Naive thymus-derived CD4-positive, alpha-beta T cell (primary cell): ENCODE measurements at regions not wholly inside any gene's neighbourhood (a gene's known extent, or its start where the extent isn't known, plus 50 kb on each side); places are given as distances from the start of the nearest gene placed in this dataset.

Experiments
- ATAC-seq: fragments of 150-1000 bp; cut with Tn5 transposase; 2 replicates; pipeline ENCODE4 v1.10.0; 2021; ENCODE audit warnings: mild to moderate bottlenecking, moderate library complexity
- CTCF ChIA-PET: fragments of 350-600 bp; sonication (Branson Sonifier 250); formaldehyde crosslinking; loops from one replicate; lab custom pipeline; 2021; ENCODE audit warnings: antibody characterized with exemption; lab: Charles Lee
- POLR2A ChIA-PET: fragments of 350-600 bp; sonication (Branson Sonifier 250); formaldehyde crosslinking; loops from one replicate; lab custom pipeline; 2021; ENCODE audit warnings: antibody characterized with exemption, inconsistent platforms; lab: Charles Lee
- DNase-seq, 9 donors: peaks; one replicate each; pipeline versions ENCODE4 v3.0.0 to v3.0.0-alpha.2; 2020 to 2022; ENCODE audit warnings: mixed read lengths in 1 of 9
- H3K27ac ChIP-seq: one replicate; pipeline ENCODE4 v1.7.0; 2013; ENCODE audit warnings: mild to moderate bottlenecking, low read depth, low read length, moderate library complexity
- H3K27me3 ChIP-seq, 2 donors: one replicate each; pipeline ENCODE4 v1.7.0; 2013; ENCODE audit warnings: low read length in 2 of 2, mild to moderate bottlenecking in 2 of 2, moderate library complexity in 2 of 2; ENCODE audit not compliant: control insufficient read depth in 2 of 2, insufficient read depth in 2 of 2
- H3K36me3 ChIP-seq, 3 experiments: 1 replicate in 2 of 3; 2 replicates in 1 of 3; pipeline ENCODE4 v1.7.0; 2013; ENCODE audit warnings: low read length in 3 of 3, mild to moderate bottlenecking in 3 of 3, moderate library complexity in 1 of 3; ENCODE audit not compliant: insufficient read depth in 3 of 3, control insufficient read depth in 2 of 3
- H3K4me1 ChIP-seq, 2 donors: one replicate each; pipeline ENCODE4 v1.7.0; 2013; ENCODE audit warnings: low read length in 2 of 2, mild to moderate bottlenecking in 2 of 2, moderate library complexity in 1 of 2; ENCODE audit not compliant: control insufficient read depth in 2 of 2, insufficient read depth in 2 of 2
- H3K4me3 ChIP-seq: 2 replicates; pipeline ENCODE4 v1.7.0; 2013; ENCODE audit warnings: mild to moderate bottlenecking, low read length
- H3K9me3 ChIP-seq, 3 experiments: 1 replicate in 2 of 3; 2 replicates in 1 of 3; pipeline ENCODE4 v1.7.0; 2013; ENCODE audit warnings: low read length in 3 of 3; ENCODE audit not compliant: control insufficient read depth in 2 of 3
- H3K27ac Mint-ChIP-seq, 9 donors: one replicate each; pipeline ENCODE4 v1.8.0; 2020 to 2022; ENCODE audit warnings: mixed read lengths in 9 of 9, mild to moderate bottlenecking in 8 of 9, moderate library complexity in 5 of 9, inconsistent platforms in 2 of 9
- H3K27me3 Mint-ChIP-seq, 5 donors: one replicate each; pipeline ENCODE4 v1.8.0; 2021 to 2022; ENCODE audit warnings: mixed read lengths in 5 of 5, mild to moderate bottlenecking in 1 of 5
- H3K36me3 Mint-ChIP-seq, 5 donors: one replicate each; pipeline ENCODE4 v1.8.0; 2020 to 2022; ENCODE audit warnings: mixed read lengths in 5 of 5, mild to moderate bottlenecking in 3 of 5, inconsistent platforms in 1 of 5
- H3K4me1 Mint-ChIP-seq, 7 donors: one replicate each; pipeline ENCODE4 v1.8.0; 2020 to 2022; ENCODE audit warnings: mixed read lengths in 7 of 7, mild to moderate bottlenecking in 3 of 7, inconsistent platforms in 1 of 7
- H3K4me3 Mint-ChIP-seq, 10 donors: one replicate each; pipeline ENCODE4 v1.8.0; 2020 to 2022; ENCODE audit warnings: mild to moderate bottlenecking in 10 of 10, mixed read lengths in 10 of 10, moderate library complexity in 6 of 10, inconsistent platforms in 2 of 10
- H3K9me3 Mint-ChIP-seq, 11 donors: one replicate each; pipeline ENCODE4 v1.8.0; 2020 to 2022; ENCODE audit warnings: mixed read lengths in 11 of 11, mild to moderate bottlenecking in 4 of 11, inconsistent platforms in 1 of 11, moderate library complexity in 1 of 11
- intact Hi-C, 2 donors: fragments of 100-400 bp; cut with micrococcal nuclease; formaldehyde crosslinking; loops; one replicate each; pipeline ENCODE4 v1.15.1; 2023

GRCh38 chr6:139663996-139664395 is 289.5 kb upstream of the CITED2 start:
- POLR2A ChIA-PET: no interaction called here
- Mint-ChIP-seq H3K27me3 (peaks cover 0 to 40% (median 21%) of the 10 kb centered on the region in 5 donors), H3K36me3 (peaks cover 0 to 12% (median 0%) of the 10 kb centered on the region in 5 donors), H3K4me1 (no peaks in the 10 kb centered on the region), H3K9me3 (peaks cover 0 to 47% (median 19%) of the 10 kb centered on the region in 11 donors), H3K27ac (no peak overlapping the region), H3K4me3 (no peak overlapping the region)
- H3K27ac ChIP-seq: no peak overlapping the region
- DNase-seq: no peak
- peaks cover 0 to 5% (median 0%) of the 10 kb centered on the region in 3 experiments for H3K9me3 ChIP-seq
- no peaks in the 10 kb centered on the region for H3K36me3 ChIP-seq
- ATAC-seq: no peak
- H3K4me1 ChIP-seq: no peaks in the 10 kb centered on the region
- CTCF ChIA-PET: no interaction called here
- intact Hi-C loops: no loop called here
- no peak overlapping the region for H3K4me3 ChIP-seq
- no peaks in the 10 kb centered on the region for H3K27me3 ChIP-seq

GRCh38 chr6:139659711-139660110 is 285.3 kb upstream of the CITED2 start:
- DNase-seq (no peak), ATAC-seq (no peak)
- Histone ChIP-seq H3K4me3 (no peak overlapping the region), H3K27me3 (no peaks in the 10 kb centered on the region), H3K36me3 (no peaks in the 10 kb centered on the region), H3K27ac (no peak overlapping the region), H3K9me3 (no peaks in the 10 kb centered on the region), H3K4me1 (no peaks in the 10 kb centered on the region)
- Mint-ChIP-seq H3K4me3 (no peak overlapping the region), H3K9me3 (peaks cover 0 to 17% (median 5%) of the 10 kb centered on the region in 11 donors), H3K4me1 (no peaks in the 10 kb centered on the region), H3K36me3 (peaks cover 0 to 4% (median 0%) of the 10 kb centered on the region in 5 donors), H3K27me3 (peaks cover 3 to 25% (median 7%) of the 10 kb centered on the region in 5 donors), H3K27ac (no peak overlapping the region)
- POLR2A ChIA-PET: interaction anchor here (0.6 kb wide), 1 partner anchor 288 kb away, joined by 3 read pairs; no protein-coding TSS in a partner anchor
- intact Hi-C loops: no loop called here
- CTCF ChIA-PET: no interaction called here

- POLR2A ChIA-PET: no interaction called here
- peaks cover 0 to 1% (median 0%) of the 10 kb centered on the region in 5 donors for H3K36me3 Mint-ChIP-seq
- Histone ChIP-seq H3K27ac (no peak overlapping the region), H3K4me1 (no peaks in the 10 kb centered on the region), H3K9me3 (no peaks in the 10 kb centered on the region), H3K36me3 (no peaks in the 10 kb centered on the region), H3K4me3 (no peak overlapping the region), H3K27me3 (no peaks in the 10 kb centered on the region)
- DNase-seq (no peak), ATAC-seq (no peak)
- intact Hi-C loops: no loop called here
- peaks cover 0 to 11% (median 2%) of the 10 kb centered on the region in 11 donors for H3K9me3 Mint-ChIP-seq
- no peak overlapping the region for H3K4me3 Mint-ChIP-seq
- H3K4me1 Mint-ChIP-seq: no peaks in the 10 kb centered on the region
- H3K27ac Mint-ChIP-seq: no peak overlapping the region
- CTCF ChIA-PET: no interaction called here
- peaks cover 3 to 20% (median 7%) of the 10 kb centered on the region in 5 donors for H3K27me3 Mint-ChIP-seq
Observed at GRCh38 chr6:139659196-139659595, 284.7 kb upstream of the CITED2 start.

- intact Hi-C loops: no loop called here
- peaks cover 0 to under 1% (median 0%) of the 10 kb centered on the region in 11 donors for H3K9me3 Mint-ChIP-seq
- H3K9me3 ChIP-seq: no peaks in the 10 kb centered on the region
Observed at GRCh38 chr6:139657119-139657518, 282.7 kb upstream of the CITED2 start.

GRCh38 chr6:139655783-139656705 is 281.6 kb upstream of the CITED2 start:
- ATAC-seq (no peak), DNase-seq (no peak)
- Mint-ChIP-seq H3K9me3 (no peaks in the 10 kb centered on the region), H3K27me3 (peaks cover 3 to 18% (median 7%) of the 10 kb centered on the region in 5 donors), H3K4me1 (no peaks in the 10 kb centered on the region), H3K4me3 (no peak overlapping the region), H3K36me3 (no peaks in the 10 kb centered on the region), H3K27ac (no peak overlapping the region)
- Histone ChIP-seq H3K27ac (no peak overlapping the region), H3K4me3 (no peak overlapping the region), H3K4me1 (no peaks in the 10 kb centered on the region), H3K27me3 (no peaks in the 10 kb centered on the region), H3K36me3 (no peaks in the 10 kb centered on the region), H3K9me3 (no peaks in the 10 kb centered on the region)
- ChIA-PET POLR2A (no interaction called here), CTCF (no interaction called here)
- intact Hi-C loops: no loop called here

More at GRCh38 chr6:139657119-139657518, 282.7 kb upstream of the CITED2 start:
- Histone ChIP-seq H3K4me1 (no peaks in the 10 kb centered on the region), H3K27ac (no peak overlapping the region), H3K27me3 (no peaks in the 10 kb centered on the region), H3K36me3 (no peaks in the 10 kb centered on the region), H3K4me3 (no peak overlapping the region)
- ATAC-seq (no peak), DNase-seq (no peak)
- Mint-ChIP-seq H3K27me3 (peaks cover 3 to 18% (median 7%) of the 10 kb centered on the region in 5 donors), H3K27ac (no peak overlapping the region), H3K4me1 (no peaks in the 10 kb centered on the region), H3K36me3 (no peaks in the 10 kb centered on the region), H3K4me3 (no peak overlapping the region)
- ChIA-PET POLR2A (no interaction called here), CTCF (no interaction called here)

DNA sequence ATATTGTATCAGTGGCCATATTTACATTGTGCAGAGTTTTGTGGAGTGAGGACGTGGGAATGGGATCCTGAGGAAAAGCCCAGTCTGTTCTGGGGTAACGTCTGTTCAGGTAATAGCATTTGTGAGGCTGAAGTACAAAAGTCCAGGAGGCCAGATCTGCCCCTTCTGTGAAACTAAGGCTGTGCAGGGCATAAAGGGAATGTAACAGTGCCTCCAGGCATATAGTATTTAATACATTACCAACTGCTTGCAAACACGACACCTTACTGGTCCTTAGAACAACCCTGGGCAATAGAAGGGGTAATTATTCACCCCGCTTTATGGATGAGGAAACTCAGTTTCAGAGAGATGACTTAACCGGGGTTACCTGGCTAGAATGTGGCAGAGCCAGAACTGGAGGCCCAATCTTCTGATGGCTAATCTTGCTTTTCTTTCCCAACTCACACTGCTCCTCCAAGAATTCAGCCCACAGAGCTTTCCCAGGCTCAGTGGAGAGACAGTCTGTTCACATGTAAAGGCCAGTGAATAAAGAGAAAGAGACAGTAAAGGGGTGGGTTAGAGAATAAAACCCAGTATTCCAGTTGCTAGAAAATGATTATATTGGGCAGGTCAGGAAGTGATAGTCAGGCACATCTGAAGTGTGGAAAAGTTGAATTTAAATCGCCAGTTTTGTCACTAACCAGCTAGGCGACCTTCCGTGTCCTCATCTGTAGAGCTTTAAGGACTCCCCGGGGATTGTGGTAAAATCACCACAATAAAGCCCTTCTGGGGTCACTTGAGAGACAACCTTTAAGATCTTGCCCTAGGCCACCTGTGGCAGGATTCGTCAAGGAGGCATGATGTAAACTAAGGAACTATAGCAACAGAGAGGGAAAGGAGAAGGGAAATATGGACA is 280.7 kb upstream of the CITED2 start:
- DNase-seq: no peak
- H3K36me3 Mint-ChIP-seq: no peaks in the 10 kb centered on the region
- no peaks in the 10 kb centered on the region for H3K9me3 ChIP-seq
- no peak overlapping the region for H3K27ac ChIP-seq
- ChIA-PET CTCF (no interaction called here), POLR2A (no interaction called here)
- intact Hi-C loops: no loop called here
- ATAC-seq: no peak
- H3K4me1 ChIP-seq: no peaks in the 10 kb centered on the region
- no peaks in the 10 kb centered on the region for H3K4me1 Mint-ChIP-seq
- H3K27me3 ChIP-seq: no peaks in the 10 kb centered on the region
- H3K4me3 Mint-ChIP-seq: no peak overlapping the region
- H3K27me3 Mint-ChIP-seq: peaks cover 3 to 13% (median 4%) of the 10 kb centered on the region in 5 donors
- no peaks in the 10 kb centered on the region for H3K36me3 ChIP-seq
- no peaks in the 10 kb centered on the region for H3K9me3 Mint-ChIP-seq
- no peak overlapping the region for H3K4me3 ChIP-seq
- no peak overlapping the region for H3K27ac Mint-ChIP-seq
